Kidney epithelial cell (primary cell): ENCODE measurements at regions not wholly inside any gene's neighbourhood (a gene's known extent, or its start where the extent isn't known, plus 50 kb on each side); places are given as distances from the start of the nearest gene placed in this dataset.

ENCODE experiments used
- DNase-seq: peaks from one replicate; pipeline ENCODE4 v3.0.0-alpha.2; 2010; ENCODE audit warnings: low read depth
- H3K27me3 ChIP-seq: 2 replicates; pipeline ENCODE4 v1.6.0; 2011; ENCODE audit warnings: low read length; ENCODE audit not compliant: control insufficient read depth, insufficient read depth
- H3K36me3 ChIP-seq: 2 replicates; pipeline ENCODE4 v1.5.1; 2011; ENCODE audit warnings: low read length; ENCODE audit not compliant: control insufficient read depth, insufficient read depth
- H3K4me3 ChIP-seq: 2 replicates; pipeline ENCODE4 v1.5.1; 2011; ENCODE audit warnings: low read depth, mild to moderate bottlenecking, control low read depth, low read length
- TF ChIP-seq, protein P1 (sequence below): IDR thresholded peaks from 2 replicates; pipeline ENCODE4 v1.5.1; 2011; ENCODE audit warnings: mild to moderate bottlenecking, moderate library complexity, low read length, control low read depth, inconsistent platforms; ENCODE audit not compliant: insufficient read depth, poor library complexity, severe bottlenecking

DNA sequence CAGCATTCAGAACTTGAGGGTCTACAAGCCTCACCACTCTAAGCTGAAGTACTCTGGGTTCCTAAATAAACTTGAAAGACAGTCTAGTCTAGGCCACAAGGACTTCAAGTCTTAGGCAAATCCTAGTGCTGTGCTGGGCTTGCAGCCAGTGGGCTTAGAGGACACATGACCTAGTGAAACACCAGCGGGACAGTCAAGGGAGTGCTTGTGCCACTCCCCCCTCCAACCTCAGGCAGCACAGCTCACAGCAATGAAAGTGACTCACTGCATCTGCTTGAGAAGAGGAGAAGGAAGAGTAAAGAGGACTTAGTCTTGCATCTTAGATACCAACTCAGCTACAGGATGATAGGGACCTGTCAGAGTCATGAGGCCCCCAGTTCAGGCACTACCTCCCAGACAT, 438.1 kb downstream of the IPO8 start:
- TF ChIP-seq, protein P1, sequence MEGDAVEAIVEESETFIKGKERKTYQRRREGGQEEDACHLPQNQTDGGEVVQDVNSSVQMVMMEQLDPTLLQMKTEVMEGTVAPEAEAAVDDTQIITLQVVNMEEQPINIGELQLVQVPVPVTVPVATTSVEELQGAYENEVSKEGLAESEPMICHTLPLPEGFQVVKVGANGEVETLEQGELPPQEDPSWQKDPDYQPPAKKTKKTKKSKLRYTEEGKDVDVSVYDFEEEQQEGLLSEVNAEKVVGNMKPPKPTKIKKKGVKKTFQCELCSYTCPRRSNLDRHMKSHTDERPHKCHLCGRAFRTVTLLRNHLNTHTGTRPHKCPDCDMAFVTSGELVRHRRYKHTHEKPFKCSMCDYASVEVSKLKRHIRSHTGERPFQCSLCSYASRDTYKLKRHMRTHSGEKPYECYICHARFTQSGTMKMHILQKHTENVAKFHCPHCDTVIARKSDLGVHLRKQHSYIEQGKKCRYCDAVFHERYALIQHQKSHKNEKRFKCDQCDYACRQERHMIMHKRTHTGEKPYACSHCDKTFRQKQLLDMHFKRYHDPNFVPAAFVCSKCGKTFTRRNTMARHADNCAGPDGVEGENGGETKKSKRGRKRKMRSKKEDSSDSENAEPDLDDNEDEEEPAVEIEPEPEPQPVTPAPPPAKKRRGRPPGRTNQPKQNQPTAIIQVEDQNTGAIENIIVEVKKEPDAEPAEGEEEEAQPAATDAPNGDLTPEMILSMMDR: no peak
- no peaks in the 10 kb centered on the region for H3K36me3 ChIP-seq
- no peak for DNase-seq
- no peaks in the 10 kb centered on the region for H3K27me3 ChIP-seq
- H3K4me3 ChIP-seq: no peak overlapping the region

DNA sequence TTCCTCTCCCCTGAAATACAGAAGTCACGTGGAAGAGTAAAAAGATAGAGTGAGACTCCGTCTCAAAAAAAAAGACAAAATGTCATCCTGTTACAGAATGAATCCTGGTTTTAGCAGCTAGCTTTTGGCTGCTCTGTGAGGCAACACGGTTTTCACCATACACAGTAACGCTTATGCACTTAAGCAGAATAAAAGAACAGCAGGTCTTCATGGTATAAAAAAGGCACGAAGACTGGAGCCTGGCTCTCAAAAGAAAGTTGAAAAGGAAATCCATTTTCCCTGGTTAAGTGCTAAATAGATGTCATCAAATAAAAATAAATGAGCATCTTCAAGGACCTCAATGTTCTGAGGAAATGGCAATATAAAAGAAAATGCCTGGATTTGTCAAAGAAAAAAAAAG, 444.1 kb downstream of the IPO8 start:
- Histone ChIP-seq H3K27me3 (no peaks in the 10 kb centered on the region), H3K36me3 (no peaks in the 10 kb centered on the region), H3K4me3 (no peak overlapping the region)
- DNase-seq: no peak
- TF ChIP-seq, protein P1: no peak

DNA sequence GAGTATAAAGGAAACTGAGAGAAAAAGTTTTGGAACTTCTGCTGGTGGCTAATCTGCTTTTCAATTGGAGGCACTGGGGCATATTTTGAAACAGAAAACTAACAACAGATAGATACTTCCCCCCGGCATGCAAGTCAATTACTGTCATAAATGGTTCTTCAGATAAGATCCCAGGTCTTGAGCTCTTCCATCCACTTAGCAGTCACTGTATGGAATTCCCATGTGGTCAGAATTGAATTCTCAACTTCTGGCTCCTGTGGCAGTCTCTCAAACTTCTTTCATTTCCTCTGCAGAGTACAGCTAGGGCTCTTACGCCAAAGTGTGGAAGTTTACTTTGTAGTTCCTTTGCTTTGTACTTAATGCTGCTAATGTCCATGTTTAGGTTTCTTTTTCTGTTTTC, 452.2 kb downstream of the IPO8 start:
- no peaks in the 10 kb centered on the region for H3K36me3 ChIP-seq
- H3K4me3 ChIP-seq: no peak overlapping the region
- H3K27me3 ChIP-seq: no peaks in the 10 kb centered on the region
- DNase-seq: no peak
- TF ChIP-seq, protein P1: no peak

DNA sequence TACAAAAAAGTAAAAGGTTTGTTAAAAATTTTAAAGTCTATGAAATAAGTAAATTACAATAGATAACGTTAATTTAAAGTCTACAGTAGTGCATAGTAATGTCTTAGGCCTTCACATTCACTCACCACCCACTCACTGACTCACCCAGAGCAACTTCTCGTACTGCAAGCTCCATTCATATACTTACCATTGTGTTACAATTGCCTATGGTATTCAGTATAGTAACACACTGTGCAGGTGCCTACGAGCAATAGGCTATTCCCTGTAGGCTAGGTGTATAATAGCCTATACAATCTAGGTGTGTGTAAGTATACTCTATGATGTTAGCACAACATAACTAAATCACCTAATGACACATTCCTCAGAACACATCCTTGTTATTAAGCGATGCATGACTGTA, 435.3 kb upstream of the TMTC1 start:
- DNase-seq: no peak
- Histone ChIP-seq H3K36me3 (no peaks in the 10 kb centered on the region), H3K27me3 (no peaks in the 10 kb centered on the region), H3K4me3 (no peak overlapping the region)
- TF ChIP-seq, protein P1: no peak

DNA sequence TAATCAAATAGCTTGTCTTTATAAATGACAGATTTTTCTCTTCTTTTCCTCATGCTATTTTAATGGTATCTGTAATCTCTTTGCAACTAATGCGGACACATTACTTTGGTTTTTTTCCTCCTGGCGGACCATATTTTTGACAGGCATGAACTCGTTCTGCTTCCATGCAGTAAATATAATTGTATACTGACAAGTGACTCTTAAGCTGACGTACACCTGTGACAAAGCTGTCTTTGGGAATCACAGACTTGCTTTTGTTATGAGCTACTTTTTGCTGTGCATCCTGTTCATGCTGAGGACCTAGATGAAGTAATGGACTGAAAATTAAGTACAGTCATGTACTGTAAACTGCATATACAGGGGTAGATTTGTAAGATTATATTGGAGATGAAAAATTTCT, 434.3 kb upstream of the TMTC1 start:
- no peak for DNase-seq
- TF ChIP-seq, protein P1: no peak

DNA sequence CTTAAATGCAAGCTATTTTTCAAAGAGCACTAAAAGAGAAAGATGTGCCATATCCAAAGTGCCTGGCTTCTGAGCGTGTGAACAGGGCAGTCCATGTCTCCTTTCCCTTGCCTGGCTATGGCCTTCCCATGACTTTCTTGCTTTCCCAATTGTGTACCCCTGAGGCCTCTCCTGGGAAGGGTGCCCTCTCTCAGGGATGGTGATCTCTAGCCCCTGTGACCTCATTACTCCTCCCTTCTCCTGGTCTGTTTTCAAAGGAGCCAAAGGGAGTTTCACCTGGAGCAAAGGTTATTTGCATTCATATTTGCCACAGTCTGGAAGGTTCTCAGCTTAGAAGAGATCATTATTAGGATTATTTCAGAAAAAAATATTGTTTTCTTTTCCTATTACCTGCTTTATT, 429.4 kb upstream of the TMTC1 start:
- TF ChIP-seq, protein P1: no peak
- Histone ChIP-seq H3K4me3 (no peak overlapping the region), H3K36me3 (no peaks in the 10 kb centered on the region), H3K27me3 (no peaks in the 10 kb centered on the region)
- no peak for DNase-seq

More for the DNA sequence above, 434.3 kb upstream of the TMTC1 start:
- Histone ChIP-seq H3K36me3 (no peaks in the 10 kb centered on the region), H3K4me3 (no peak overlapping the region), H3K27me3 (no peaks in the 10 kb centered on the region)
